Brain microvascular endothelial cell (primary cell): ENCODE measurements at regions not wholly inside any gene's neighbourhood (a gene's known extent, or its start where the extent isn't known, plus 50 kb on each side); places are given as distances from the start of the nearest gene placed in this dataset.

Experiments used
- DNase-seq: peaks from one replicate; pipeline ENCODE4 v3.0.0-alpha.2; 2020
- H3K27ac ChIP-seq: fragments of 250-450 bp; sonication (Bioruptor Pico); 2 replicates; pipeline ENCODE4 v1.5.1; 2020; ENCODE audit warnings: mild to moderate bottlenecking, moderate library complexity
- H3K27me3 ChIP-seq: fragments of 250-450 bp; sonication (Bioruptor Pico); replicated peaks from 2 replicates; pipeline ENCODE4 v1.5.1; 2020; ENCODE audit warnings: mild to moderate bottlenecking
- H3K36me3 ChIP-seq: fragments of 250-450 bp; sonication (Bioruptor Pico); replicated peaks from 2 replicates; pipeline ENCODE4 v1.5.1; 2020; ENCODE audit warnings: mild to moderate bottlenecking
- H3K4me3 ChIP-seq: 2 replicates; pipeline ENCODE4 v1.5.1; 2011; ENCODE audit warnings: low read depth, mild to moderate bottlenecking, control low read depth, low read length, moderate library complexity
- in situ Hi-C: cut with HindIII; loops from 2 replicates; pipeline ENCODE4 v1.10.0; 2017; ENCODE audit warnings: low sequenced_read_pairs, low pct_ligation_motif_present
- TF ChIP-seq, protein P1 (sequence below): IDR thresholded peaks from 2 replicates; pipeline ENCODE4 v1.5.1; 2011; ENCODE audit warnings: low read depth, mild to moderate bottlenecking, moderate library complexity, low read length, control low read depth, inconsistent platforms; ENCODE audit errors: missing control alignments

DNA sequence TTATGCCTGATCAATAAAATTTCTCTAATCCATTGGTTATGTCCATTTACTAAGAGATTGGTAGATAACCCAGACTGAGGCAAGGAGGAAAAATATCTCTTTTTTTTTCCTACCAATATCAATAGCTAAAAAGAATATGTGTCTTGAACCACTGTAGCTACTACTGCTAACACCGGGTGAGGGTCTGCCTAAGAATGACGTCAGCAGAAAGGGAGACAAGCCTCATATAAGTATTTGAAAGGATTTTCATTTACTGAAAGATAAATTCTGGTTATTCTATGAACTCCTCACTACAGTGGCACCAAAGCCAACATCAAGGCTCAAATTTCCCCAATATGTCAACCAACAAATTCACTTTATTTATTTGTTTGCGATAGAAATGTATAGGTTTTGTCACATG lies 389.0 kb upstream of the ALCAM start:
- Histone ChIP-seq H3K27me3 (no peaks in the 10 kb centered on the region), H3K36me3 (no peaks in the 10 kb centered on the region), H3K27ac (no peak overlapping the region), H3K4me3 (no peak overlapping the region)
- TF ChIP-seq, protein P1, sequence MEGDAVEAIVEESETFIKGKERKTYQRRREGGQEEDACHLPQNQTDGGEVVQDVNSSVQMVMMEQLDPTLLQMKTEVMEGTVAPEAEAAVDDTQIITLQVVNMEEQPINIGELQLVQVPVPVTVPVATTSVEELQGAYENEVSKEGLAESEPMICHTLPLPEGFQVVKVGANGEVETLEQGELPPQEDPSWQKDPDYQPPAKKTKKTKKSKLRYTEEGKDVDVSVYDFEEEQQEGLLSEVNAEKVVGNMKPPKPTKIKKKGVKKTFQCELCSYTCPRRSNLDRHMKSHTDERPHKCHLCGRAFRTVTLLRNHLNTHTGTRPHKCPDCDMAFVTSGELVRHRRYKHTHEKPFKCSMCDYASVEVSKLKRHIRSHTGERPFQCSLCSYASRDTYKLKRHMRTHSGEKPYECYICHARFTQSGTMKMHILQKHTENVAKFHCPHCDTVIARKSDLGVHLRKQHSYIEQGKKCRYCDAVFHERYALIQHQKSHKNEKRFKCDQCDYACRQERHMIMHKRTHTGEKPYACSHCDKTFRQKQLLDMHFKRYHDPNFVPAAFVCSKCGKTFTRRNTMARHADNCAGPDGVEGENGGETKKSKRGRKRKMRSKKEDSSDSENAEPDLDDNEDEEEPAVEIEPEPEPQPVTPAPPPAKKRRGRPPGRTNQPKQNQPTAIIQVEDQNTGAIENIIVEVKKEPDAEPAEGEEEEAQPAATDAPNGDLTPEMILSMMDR: no peak
- in situ Hi-C loops: no loop called here
- no peak for DNase-seq

DNA sequence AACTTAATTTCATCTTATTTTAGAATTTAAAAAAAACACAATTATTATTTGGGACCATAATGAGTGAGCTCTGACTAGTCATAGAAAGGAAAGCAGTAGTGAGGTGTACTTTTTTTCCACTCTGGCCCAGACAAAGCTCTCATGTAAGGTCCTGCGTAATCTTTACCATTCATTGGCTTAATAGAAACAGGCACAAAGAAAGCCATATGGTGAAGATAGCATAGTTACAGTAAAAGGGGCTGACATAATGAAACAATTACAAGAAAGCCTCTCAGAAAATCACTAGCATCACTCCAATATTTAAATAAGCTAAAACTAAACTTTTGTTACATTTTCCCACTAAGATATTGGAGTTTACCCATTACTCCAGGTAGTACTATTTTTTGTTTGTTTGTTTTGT lies 384.6 kb upstream of the ALCAM start:
- H3K4me3 ChIP-seq: no peak overlapping the region
- H3K27me3 ChIP-seq: no peaks in the 10 kb centered on the region
- DNase-seq: no peak
- in situ Hi-C loops: no loop called here
- H3K36me3 ChIP-seq: no peaks in the 10 kb centered on the region
- H3K27ac ChIP-seq: no peak overlapping the region
- TF ChIP-seq, protein P1: no peak

GRCh38 chr3:104987859-104988258 lies 378.9 kb upstream of the ALCAM start:
- in situ Hi-C loops: no loop called here
- Histone ChIP-seq H3K27ac (no peak overlapping the region), H3K27me3 (no peaks in the 10 kb centered on the region), H3K36me3 (no peaks in the 10 kb centered on the region), H3K4me3 (no peak overlapping the region)
- DNase-seq: no peak
- TF ChIP-seq, protein P1: peak; percentile 2

DNA sequence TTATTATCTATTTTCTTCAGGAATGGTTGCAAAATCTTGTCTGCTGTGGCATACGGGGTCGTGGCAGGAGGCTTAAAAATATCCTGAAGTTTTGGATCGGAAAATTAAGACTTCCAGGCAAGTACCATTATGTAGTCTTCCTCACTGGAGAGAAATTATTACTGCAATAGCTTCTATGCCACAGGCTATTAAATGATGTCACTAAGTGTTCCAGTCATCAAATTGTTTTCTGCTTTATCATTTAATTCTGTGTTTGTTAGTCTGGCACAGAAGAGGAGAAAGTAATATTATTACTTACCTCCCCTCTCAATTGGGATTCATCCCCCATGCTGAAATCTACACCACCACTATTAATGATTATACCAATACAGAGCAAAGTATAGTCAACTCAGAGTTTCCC lies 378.2 kb upstream of the ALCAM start:
- H3K4me3 ChIP-seq: no peak overlapping the region
- TF ChIP-seq, protein P1: no peak
- H3K27me3 ChIP-seq: no peaks in the 10 kb centered on the region
- in situ Hi-C loops: no loop called here
- no peak overlapping the region for H3K27ac ChIP-seq
- H3K36me3 ChIP-seq: no peaks in the 10 kb centered on the region
- DNase-seq: no peak

GRCh38 chr3:104989878-104990277 lies 376.8 kb upstream of the ALCAM start:
- Histone ChIP-seq H3K27ac (no peak overlapping the region), H3K27me3 (no peaks in the 10 kb centered on the region), H3K4me3 (no peak overlapping the region), H3K36me3 (no peaks in the 10 kb centered on the region)
- no peak for DNase-seq
- TF ChIP-seq, protein P1: no peak
- in situ Hi-C loops: no loop called here

DNA sequence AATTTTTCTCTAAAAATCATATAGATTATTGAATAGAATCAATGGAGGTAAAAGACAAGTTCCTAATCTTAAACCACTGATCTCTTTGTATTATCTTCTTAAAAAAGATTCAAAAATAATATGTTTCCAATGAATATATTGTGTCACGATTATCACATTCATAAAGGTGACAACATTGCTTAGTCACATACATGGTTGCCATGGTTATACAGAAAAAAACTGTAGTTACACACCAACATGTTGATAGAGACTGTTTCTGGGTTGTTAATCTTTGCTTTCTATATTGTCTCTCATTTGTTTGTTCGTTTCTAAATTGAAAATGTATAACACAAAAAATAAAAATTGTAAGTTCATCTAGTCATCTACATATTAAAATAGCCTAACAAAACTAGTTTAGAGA lies 376.0 kb upstream of the ALCAM start:
- Histone ChIP-seq H3K27me3 (no peaks in the 10 kb centered on the region), H3K36me3 (no peaks in the 10 kb centered on the region), H3K27ac (no peak overlapping the region), H3K4me3 (no peak overlapping the region)
- TF ChIP-seq, protein P1: no peak
- in situ Hi-C loops: no loop called here
- no peak for DNase-seq
